Kidney capillary endothelial cell (primary cell): ENCODE measurements at regions not wholly inside any gene's neighbourhood (a gene's known extent, or its start where the extent isn't known, plus 50 kb on each side); places are given as distances from the start of the nearest gene placed in this dataset.
"Not testable (repeated sequence)": the region's sequence is repeated elsewhere in the genome, so short reads cannot be mapped to it uniquely, and the experiment has no call there.

ENCODE experiments used
- DNase-seq: peaks from one replicate; pipeline ENCODE4 v3.0.0-alpha.2; 2018; ENCODE audit warnings: low spot score

- DNase-seq: not testable (repeated sequence)
These were observed 265.3 kb upstream of the IL12B start for GRCh38 chr5:159595561-159595960.

GRCh38 chr5:159601216-159601615 lies 270.9 kb upstream of the IL12B start:
- no peak for DNase-seq

- DNase-seq: no peak
These were observed 272.1 kb upstream of the IL12B start for GRCh38 chr5:159602434-159602833.

GRCh38 chr5:159605585-159605984 lies 275.3 kb upstream of the IL12B start:
- no peak for DNase-seq

- no peak for DNase-seq
These were observed 279.1 kb upstream of the IL12B start for GRCh38 chr5:159609359-159609758.

GRCh38 chr5:159610966-159611579 lies 280.8 kb upstream of the IL12B start:
- DNase-seq: no peak

- DNase-seq: no peak
These were observed 286.7 kb upstream of the IL12B start for GRCh38 chr5:159616952-159617351.

GRCh38 chr5:159619826-159620225 lies 289.5 kb upstream of the IL12B start:
- no peak for DNase-seq

- no peak for DNase-seq
These were observed 290.7 kb upstream of the IL12B start for GRCh38 chr5:159620853-159621540.

- DNase-seq: no peak
These were observed 287.6 kb upstream of the ADRA1B start for GRCh38 chr5:159628703-159629102.

GRCh38 chr5:159629158-159629557 lies 287.1 kb upstream of the ADRA1B start:
- no peak for DNase-seq

- DNase-seq: no peak
These were observed 285.7 kb upstream of the ADRA1B start for GRCh38 chr5:159630545-159630944.

- no peak for DNase-seq
These were observed 285.3 kb upstream of the ADRA1B start for GRCh38 chr5:159631001-159631400.

- DNase-seq: no peak
These were observed 283.4 kb upstream of the ADRA1B start for GRCh38 chr5:159632866-159633265.

- DNase-seq: no peak
These were observed 277.8 kb upstream of the ADRA1B start for GRCh38 chr5:159638481-159638880.

GRCh38 chr5:159638954-159639559 lies 277.2 kb upstream of the ADRA1B start:
- DNase-seq: no peak

GRCh38 chr5:159639590-159639989 lies 276.7 kb upstream of the ADRA1B start:
- no peak for DNase-seq

GRCh38 chr5:159640446-159640845 lies 275.8 kb upstream of the ADRA1B start:
- no peak for DNase-seq

- DNase-seq: no peak
These were observed 275.4 kb upstream of the ADRA1B start for GRCh38 chr5:159640921-159641320.

GRCh38 chr5:159641371-159642039 lies 274.8 kb upstream of the ADRA1B start:
- no peak for DNase-seq

GRCh38 chr5:159642379-159642778 lies 273.9 kb upstream of the ADRA1B start:
- no peak for DNase-seq

- DNase-seq: no peak
These were observed 272.2 kb upstream of the ADRA1B start for GRCh38 chr5:159644053-159644452.
